ENCODE measurements at regions not wholly inside any gene's neighbourhood (a gene's known extent, or its start where the extent isn't known, plus 50 kb on each side); places are given as distances from the start of the nearest gene placed in this dataset.

DNA sequence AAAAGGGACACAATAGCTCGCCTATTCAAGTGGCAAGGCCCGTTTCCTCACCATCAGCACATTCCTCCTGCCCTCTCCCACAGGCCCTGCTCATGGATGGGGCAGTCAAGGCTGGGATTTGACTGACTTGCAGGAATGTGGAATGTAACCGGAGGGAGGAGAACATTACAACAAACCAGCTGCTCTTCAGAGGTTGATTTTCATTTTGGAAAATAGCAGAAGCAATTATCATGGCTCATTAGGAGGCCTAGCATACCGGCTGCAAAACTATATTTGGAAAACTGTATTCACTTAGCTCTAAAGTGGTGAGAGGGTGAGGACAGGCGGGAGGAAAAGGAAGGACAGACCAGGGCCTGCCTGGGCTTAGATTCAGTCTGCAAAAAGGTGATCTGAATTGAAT is 283.7 kb downstream of the CD83 start:
- TF ChIP-seq, protein P1, sequence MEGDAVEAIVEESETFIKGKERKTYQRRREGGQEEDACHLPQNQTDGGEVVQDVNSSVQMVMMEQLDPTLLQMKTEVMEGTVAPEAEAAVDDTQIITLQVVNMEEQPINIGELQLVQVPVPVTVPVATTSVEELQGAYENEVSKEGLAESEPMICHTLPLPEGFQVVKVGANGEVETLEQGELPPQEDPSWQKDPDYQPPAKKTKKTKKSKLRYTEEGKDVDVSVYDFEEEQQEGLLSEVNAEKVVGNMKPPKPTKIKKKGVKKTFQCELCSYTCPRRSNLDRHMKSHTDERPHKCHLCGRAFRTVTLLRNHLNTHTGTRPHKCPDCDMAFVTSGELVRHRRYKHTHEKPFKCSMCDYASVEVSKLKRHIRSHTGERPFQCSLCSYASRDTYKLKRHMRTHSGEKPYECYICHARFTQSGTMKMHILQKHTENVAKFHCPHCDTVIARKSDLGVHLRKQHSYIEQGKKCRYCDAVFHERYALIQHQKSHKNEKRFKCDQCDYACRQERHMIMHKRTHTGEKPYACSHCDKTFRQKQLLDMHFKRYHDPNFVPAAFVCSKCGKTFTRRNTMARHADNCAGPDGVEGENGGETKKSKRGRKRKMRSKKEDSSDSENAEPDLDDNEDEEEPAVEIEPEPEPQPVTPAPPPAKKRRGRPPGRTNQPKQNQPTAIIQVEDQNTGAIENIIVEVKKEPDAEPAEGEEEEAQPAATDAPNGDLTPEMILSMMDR (conservative IDR thresholded peaks at IDR 0.05), result no peak
- TF ChIP-seq EZH2 (IDR thresholded peaks at IDR 0.05; ENCODE audit: low read depth), result no peak
